Right lobe of liver (tissue), 6 donors: ENCODE measurements at regions not wholly inside any gene's neighbourhood (a gene's known extent, or its start where the extent isn't known, plus 50 kb on each side); places are given as distances from the start of the nearest gene placed in this dataset.

ENCODE experiments used
- ATAC-seq, 4 donors: fragments of 200-7000 bp; cut with Tn5 transposase; one replicate each; pipeline ENCODE4 v1.9.1; 2020; ENCODE audit warnings: mild to moderate bottlenecking in 4 of 4, moderate library complexity in 4 of 4
- DNase-seq, 3 donors: peaks; one replicate each; pipeline ENCODE4 v3.0.0-alpha.2; 2020
- H3K27ac ChIP-seq, 3 donors: fragments of 200-600 bp; one replicate each; pipeline ENCODE4 v1.8.0; 2022
- H3K27me3 ChIP-seq, 2 donors: fragments of 200-600 bp; one replicate each; pipeline ENCODE4 v1.8.0; 2022
- H3K36me3 ChIP-seq, 4 donors: fragments of 200-600 bp; sonication (generic) in 1 of 4; one replicate each; pipeline versions ENCODE4 v1.5.1 to v1.8.0; 2017 to 2022; ENCODE audit warnings: control low read depth in 1 of 4
- H3K4me1 ChIP-seq, 4 donors: fragments of 200-600 bp; sonication (generic) in 1 of 4; one replicate each; pipeline versions ENCODE4 v1.5.1 to v1.8.0; 2017 to 2022; ENCODE audit warnings: control low read depth in 1 of 4
- H3K4me3 ChIP-seq, 3 donors: fragments of 200-600 bp; one replicate each; pipeline ENCODE4 v1.8.0; 2022
- H3K9me3 ChIP-seq, 4 donors: fragments of 200-600 bp; sonication (generic) in 1 of 4; one replicate each; pipeline versions ENCODE4 v1.5.1 to v1.8.0; 2017 to 2022; ENCODE audit warnings: control low read depth in 1 of 4
- POLR2A ChIP-seq: fragments of 450-650 bp; IDR thresholded peaks from one replicate; pipeline ENCODE4 v1.6.1; 2017; ENCODE audit warnings: antibody characterized with exemption, mild to moderate bottlenecking
- WGBS: methylation state at CpG from one replicate; pipeline ENCODE4 v1.1.6; 2018; ENCODE audit warnings: low coverage, low lambda C conversion rate; ENCODE audit not compliant: insufficient coverage; ENCODE audit errors: missing lambda C conversion rate; 5-methylcytosine and 5-hydroxymethylcytosine counted together
- intact Hi-C, 2 donors: fragments of 100-400 bp; cut with DNase I; formaldehyde crosslinking; loops; one replicate each; pipeline versions ENCODE4 v1.11.2 to v1.14.1; 2022
- TF ChIP-seq, protein P1 (sequence below), 4 donors: fragments of 200-600 bp in 3 of 4; fragments of 450-650 bp in 1 of 4; IDR thresholded peaks; one replicate each; pipeline versions ENCODE4 v1.5.1 to v1.8.0; 2016 to 2022; ENCODE audit warnings: antibody characterized with exemption in 4 of 4, mild to moderate bottlenecking in 2 of 4
- donor health status: DM: no; HTN: yes; CAD: no.
- donor health status: DM: no; HTN: no; CAD: no.
- donor health status: DM: no; HTN: no; CAD: no.
- donor health status: DM: no; HTN: yes; CAD: no.
- donor health status: DM: no; HTN: yes; CAD: no.

DNA sequence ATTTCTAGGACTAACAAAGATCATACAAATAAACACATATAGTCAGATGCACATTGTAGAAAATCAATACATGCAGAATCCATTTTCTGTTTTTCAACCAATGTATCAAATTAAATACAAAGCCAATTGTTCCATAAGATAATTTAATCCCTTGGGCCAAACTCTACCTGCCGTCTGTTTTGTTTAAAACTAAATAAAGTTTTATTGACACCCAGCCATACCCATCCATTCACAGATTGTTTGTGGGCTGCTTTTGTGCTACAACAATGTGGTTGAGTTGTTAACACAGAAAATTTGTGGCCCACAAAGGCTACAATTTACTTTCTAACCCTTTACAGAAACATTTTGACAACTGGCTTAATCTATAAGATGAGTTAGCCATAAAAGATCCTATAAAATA, 484.0 kb upstream of the ID2 start:
- Histone ChIP-seq H3K4me3 (no peak overlapping the region), H3K9me3 (no peaks in the 10 kb centered on the region), H3K4me1 (peaks cover 0 to 7% (median 0%) of the 10 kb centered on the region in 4 donors), H3K27me3 (no peaks in the 10 kb centered on the region), H3K27ac (no peak overlapping the region), H3K36me3 (no peaks in the 10 kb centered on the region)
- 100% methylated on average over 1 of the region's 1 CpG for WGBS
- intact Hi-C loops, result no loop called here
- ATAC-seq, result no peak
- DNase-seq, result no peak
- TF ChIP-seq, protein P1, sequence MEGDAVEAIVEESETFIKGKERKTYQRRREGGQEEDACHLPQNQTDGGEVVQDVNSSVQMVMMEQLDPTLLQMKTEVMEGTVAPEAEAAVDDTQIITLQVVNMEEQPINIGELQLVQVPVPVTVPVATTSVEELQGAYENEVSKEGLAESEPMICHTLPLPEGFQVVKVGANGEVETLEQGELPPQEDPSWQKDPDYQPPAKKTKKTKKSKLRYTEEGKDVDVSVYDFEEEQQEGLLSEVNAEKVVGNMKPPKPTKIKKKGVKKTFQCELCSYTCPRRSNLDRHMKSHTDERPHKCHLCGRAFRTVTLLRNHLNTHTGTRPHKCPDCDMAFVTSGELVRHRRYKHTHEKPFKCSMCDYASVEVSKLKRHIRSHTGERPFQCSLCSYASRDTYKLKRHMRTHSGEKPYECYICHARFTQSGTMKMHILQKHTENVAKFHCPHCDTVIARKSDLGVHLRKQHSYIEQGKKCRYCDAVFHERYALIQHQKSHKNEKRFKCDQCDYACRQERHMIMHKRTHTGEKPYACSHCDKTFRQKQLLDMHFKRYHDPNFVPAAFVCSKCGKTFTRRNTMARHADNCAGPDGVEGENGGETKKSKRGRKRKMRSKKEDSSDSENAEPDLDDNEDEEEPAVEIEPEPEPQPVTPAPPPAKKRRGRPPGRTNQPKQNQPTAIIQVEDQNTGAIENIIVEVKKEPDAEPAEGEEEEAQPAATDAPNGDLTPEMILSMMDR (IDR thresholded peaks at IDR 0.05), result no peak

DNA sequence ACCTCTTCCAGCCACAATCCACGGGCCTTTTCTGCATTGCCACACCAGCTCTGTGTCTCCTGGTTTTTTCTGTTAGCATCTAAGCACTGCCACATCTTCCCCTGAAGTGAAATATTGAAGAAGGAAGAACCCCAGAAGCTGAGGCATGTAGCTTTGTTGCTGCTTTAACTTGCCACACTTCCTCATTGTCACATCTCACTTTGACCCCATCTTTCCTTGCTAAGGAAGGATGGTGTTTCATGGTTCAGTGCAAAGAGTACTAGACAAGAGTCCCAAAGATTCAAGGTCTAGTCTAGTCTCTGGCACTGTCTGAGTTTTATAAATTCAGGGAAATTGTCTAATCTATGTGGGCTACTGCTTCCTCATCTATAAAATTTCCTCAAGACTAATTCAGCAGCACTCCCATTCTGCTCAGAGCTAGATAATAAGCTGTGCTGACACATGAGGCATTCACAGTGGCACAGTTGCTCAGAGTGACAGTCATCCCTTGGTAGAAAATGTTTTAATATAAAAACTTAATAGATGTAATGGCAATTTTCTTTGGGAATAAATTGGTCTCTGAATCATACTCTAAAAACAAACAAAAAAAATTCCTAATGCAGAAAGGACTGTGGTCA, 483.0 kb upstream of the ID2 start:
- Histone ChIP-seq H3K27ac (no peak overlapping the region), H3K4me3 (no peak overlapping the region), H3K9me3 (no peaks in the 10 kb centered on the region), H3K27me3 (no peaks in the 10 kb centered on the region), H3K36me3 (no peaks in the 10 kb centered on the region), H3K4me1 (peaks cover 0 to 1% (median 0%) of the 10 kb centered on the region in 4 donors)
- intact Hi-C loops, result no loop called here
- WGBS, result 83% methylated on average over 1 of the region's 1 CpG
- DNase-seq (no peak), ATAC-seq (no peak)
- TF ChIP-seq, protein P1 (IDR thresholded peaks at IDR 0.05), result no peak
- TF ChIP-seq POLR2A, result no peak

DNA sequence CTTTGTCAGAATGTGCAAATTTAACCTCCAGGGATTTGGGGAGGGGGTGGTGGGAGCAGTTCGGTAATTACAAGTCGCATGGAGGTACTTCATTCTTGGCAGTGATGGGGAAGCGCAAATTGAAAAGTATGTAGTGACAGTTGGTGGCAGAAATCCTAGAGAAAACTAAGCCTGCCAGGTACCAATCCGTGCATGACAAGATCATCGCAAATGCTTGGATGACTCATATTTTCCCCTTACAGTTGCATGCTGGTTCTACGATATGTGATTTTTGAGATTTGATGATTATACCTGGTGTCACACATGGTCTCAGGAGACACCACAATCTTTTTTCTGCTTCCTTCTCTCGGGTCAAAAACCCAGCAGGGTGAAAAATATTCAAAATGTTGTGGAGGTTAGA, 479.7 kb upstream of the ID2 start:
- 86% methylated on average over 7 of the region's 7 CpGs for WGBS
- ATAC-seq, result no peak

DNA sequence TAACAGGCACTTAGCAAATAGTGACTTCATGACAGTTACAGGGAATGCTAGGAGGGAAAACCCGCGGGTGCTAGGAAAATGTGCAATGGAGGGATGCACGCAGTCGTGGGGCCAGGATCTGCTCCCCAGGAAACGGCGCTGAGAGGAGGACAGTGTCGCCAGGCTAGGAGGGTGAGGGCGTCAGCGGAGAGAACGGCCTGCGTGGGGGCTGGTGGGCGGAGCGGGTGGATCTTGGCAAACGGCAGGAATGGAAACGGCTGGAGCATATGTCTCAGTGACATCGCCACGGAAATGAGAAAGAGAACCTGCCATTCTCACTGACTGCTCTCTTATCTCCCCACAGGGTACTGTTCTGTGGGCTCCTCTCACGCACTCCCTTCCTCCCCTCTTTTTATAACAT, 478.5 kb upstream of the ID2 start:
- H3K27ac ChIP-seq, result no peak overlapping the region
- ATAC-seq (no peak), DNase-seq (no peak)
- intact Hi-C loops, result no loop called here
- WGBS, result 100% methylated on average over 3 of the region's 18 CpGs
- no peak overlapping the region for H3K4me3 ChIP-seq
- no peaks in the 10 kb centered on the region for H3K4me1 ChIP-seq
- no peak for TF ChIP-seq POLR2A
- TF ChIP-seq, protein P1 (IDR thresholded peaks at IDR 0.05), result no peak
- no peaks in the 10 kb centered on the region for H3K36me3 ChIP-seq
- no peaks in the 10 kb centered on the region for H3K9me3 ChIP-seq
- H3K27me3 ChIP-seq, result no peaks in the 10 kb centered on the region

More for the DNA sequence above, 479.7 kb upstream of the ID2 start:
- TF ChIP-seq POLR2A, result no peak
- TF ChIP-seq, protein P1 (IDR thresholded peaks at IDR 0.05), result no peak
- H3K27me3 ChIP-seq, result no peaks in the 10 kb centered on the region
- no peaks in the 10 kb centered on the region for H3K36me3 ChIP-seq
- H3K4me1 ChIP-seq, result no peaks in the 10 kb centered on the region
- H3K9me3 ChIP-seq, result no peaks in the 10 kb centered on the region
- intact Hi-C loops, result no loop called here
- DNase-seq, result no peak
- H3K27ac ChIP-seq, result no peak overlapping the region
- H3K4me3 ChIP-seq, result no peak overlapping the region

DNA sequence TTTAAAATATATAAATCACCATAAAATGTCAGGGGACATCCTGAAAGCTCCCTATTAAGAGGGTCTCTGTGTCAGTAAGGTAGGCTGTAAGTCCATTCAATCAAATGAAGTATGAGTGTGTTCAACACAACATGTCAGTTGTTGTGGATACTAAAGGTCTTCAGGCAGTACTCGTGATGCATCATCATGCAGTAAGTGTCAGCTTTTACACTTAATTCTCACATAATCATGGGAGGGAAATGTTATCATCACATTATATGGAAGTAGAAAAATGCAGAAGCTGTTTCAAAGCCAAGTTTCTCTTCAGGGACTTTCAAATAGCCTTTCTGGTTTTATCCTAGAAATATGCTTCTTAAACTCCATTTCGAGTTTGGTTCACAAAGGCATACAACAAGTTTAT, 477.1 kb upstream of the ID2 start:
- H3K27ac ChIP-seq, result no peak overlapping the region
- H3K4me3 ChIP-seq, result no peak overlapping the region
- no peaks in the 10 kb centered on the region for H3K4me1 ChIP-seq
- intact Hi-C loops, result no loop called here
- no peaks in the 10 kb centered on the region for H3K27me3 ChIP-seq
- ATAC-seq, result peak in 2 of 4 donors; percentile 40 to 44
- no peaks in the 10 kb centered on the region for H3K36me3 ChIP-seq
- DNase-seq, result no peak
- TF ChIP-seq POLR2A, result no peak
- TF ChIP-seq, protein P1 (IDR thresholded peaks at IDR 0.05), result no peak
- no peaks in the 10 kb centered on the region for H3K9me3 ChIP-seq
- WGBS, result 82% methylated on average over 2 of the region's 2 CpGs
